Esophagus squamous epithelium (tissue), 4 donors: ENCODE measurements at regions not wholly inside any gene's neighbourhood (a gene's known extent, or its start where the extent isn't known, plus 50 kb on each side); places are given as distances from the start of the nearest gene placed in this dataset.

ENCODE experiments used
- CTCF ChIP-seq, 6 experiments: fragments of 450-650 bp in 4 of 6; fragments of 200-600 bp in 2 of 6; sonication (generic) in 2 of 6; IDR thresholded peaks; one replicate each; pipeline ENCODE4 v1.5.1; 2016 to 2019; ENCODE audit warnings: antibody characterized with exemption in 6 of 6, mild to moderate bottlenecking in 4 of 6, moderate library complexity in 4 of 6
- POLR2A ChIP-seq, 4 donors: fragments of 450-650 bp; IDR thresholded peaks; one replicate each; pipeline ENCODE4 v1.6.1; 2017; ENCODE audit warnings: antibody characterized with exemption in 4 of 4, mild to moderate bottlenecking in 4 of 4, moderate library complexity in 3 of 4

- TF ChIP-seq POLR2A (IDR thresholded peaks at IDR 0.05) (no peak), CTCF (IDR thresholded peaks at IDR 0.05) (no peak)
These were observed 301.8 kb upstream of the GALNT5 start for GRCh38 chr2:156955701-156956100.
